Body of pancreas (tissue), 4 donors: ENCODE measurements at regions not wholly inside any gene's neighbourhood (a gene's known extent, or its start where the extent isn't known, plus 50 kb on each side); places are given as distances from the start of the nearest gene placed in this dataset.
"Not testable (repeated sequence)": the region's sequence is repeated elsewhere in the genome, so short reads cannot be mapped to it uniquely, and the experiment has no call there.

Source experiments
- ATAC-seq: fragments of 150-250 bp; one replicate; pipeline ENCODE4 v1.9.1; 2016
- DNase-seq, 4 donors: peaks; one replicate each; pipeline ENCODE4 v3.0.0-alpha.2; 2019
- H3K27ac ChIP-seq, 4 donors: fragments of 200-600 bp; sonication (generic); 1 replicate in 3 of 4; 2 replicates in 1 of 4; pipeline versions ENCODE4 v1.5.1 to v1.6.1; 2016 to 2019; ENCODE audit warnings: mild to moderate bottlenecking in 1 of 4, mixed read lengths in 1 of 4, moderate library complexity in 1 of 4
- H3K27me3 ChIP-seq, 2 donors: fragments of 200-600 bp; sonication (generic); one replicate each; pipeline ENCODE4 v1.6.0; 2016; ENCODE audit warnings: mild to moderate bottlenecking in 1 of 2
- H3K36me3 ChIP-seq, 2 donors: fragments of 200-600 bp; sonication (generic); replicated peaks in 1 of 2; 2 replicates each; pipeline ENCODE4 v1.5.1; 2016; ENCODE audit warnings: low read depth in 2 of 2; ENCODE audit not compliant: insufficient read depth in 1 of 2
- H3K4me1 ChIP-seq: fragments of 200-600 bp; sonication (generic); one replicate; pipeline ENCODE4 v1.6.0; 2016
- H3K4me3 ChIP-seq, 2 donors: fragments of 200-600 bp; sonication (generic); 1 replicate in 1 of 2; 2 replicates in 1 of 2; pipeline ENCODE4 v1.5.1; 2016 to 2019
- H3K9me3 ChIP-seq, 3 donors: fragments of 200-600 bp; sonication (generic); 1 replicate in 2 of 3; 2 replicates in 1 of 3; pipeline ENCODE4 v1.5.1; 2016
- POLR2A ChIP-seq, 3 donors: fragments of 450-650 bp; IDR thresholded peaks; one replicate each; pipeline ENCODE4 v1.6.1; 2016; ENCODE audit warnings: antibody characterized with exemption in 3 of 3, mild to moderate bottlenecking in 2 of 3
- WGBS, 2 donors: methylation state at CpG; one replicate each; pipeline ENCODE4 v1.1.5; 2017; 5-methylcytosine and 5-hydroxymethylcytosine counted together
- intact Hi-C: fragments of 100-400 bp; cut with DNase I; formaldehyde crosslinking; loops from one replicate; pipeline ENCODE4 v1.15.1; 2023
- TF ChIP-seq, protein P1 (sequence below), 7 experiments: fragments of 450-650 bp in 4 of 7; fragments of 200-600 bp in 3 of 7; sonication (generic) in 3 of 7; IDR thresholded peaks; one replicate each; pipeline ENCODE4 v1.5.1; 2016 to 2019; ENCODE audit warnings: antibody characterized with exemption in 7 of 7

DNA sequence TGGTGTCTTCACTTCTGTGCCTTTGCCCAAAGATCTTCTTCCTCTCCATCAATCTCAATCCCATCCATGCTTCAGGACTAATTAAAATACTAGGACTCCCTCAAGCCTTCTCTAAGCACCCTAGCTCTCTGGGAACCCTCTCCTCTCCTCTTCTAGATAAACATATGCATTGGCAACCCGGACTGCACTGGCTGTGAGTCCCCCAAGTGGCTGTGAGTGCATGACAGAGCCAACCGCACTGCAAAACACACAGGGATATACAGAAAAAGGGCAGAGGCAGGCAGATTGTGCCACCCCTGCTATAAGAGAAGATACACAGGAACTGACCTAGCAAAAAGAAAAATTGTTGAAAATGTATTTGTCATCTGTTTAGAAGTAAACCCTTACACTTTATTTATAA, 457.1 kb downstream of the MFSD1 start:
- intact Hi-C loops = no loop called here
- no peak overlapping the region for H3K27ac ChIP-seq
- no peaks in the 10 kb centered on the region for H3K9me3 ChIP-seq
- 46 to 51% methylated on average over 2 of the region's 2 CpGs for WGBS, 2 donors
- H3K4me1 ChIP-seq = no peaks in the 10 kb centered on the region
- no peaks in the 10 kb centered on the region for H3K36me3 ChIP-seq
- ATAC-seq = no peak
- no peak overlapping the region for H3K4me3 ChIP-seq
- DNase-seq = no peak
- no peaks in the 10 kb centered on the region for H3K27me3 ChIP-seq
- TF ChIP-seq POLR2A (IDR thresholded peaks at IDR 0.05) = no peak
- TF ChIP-seq, protein P1, sequence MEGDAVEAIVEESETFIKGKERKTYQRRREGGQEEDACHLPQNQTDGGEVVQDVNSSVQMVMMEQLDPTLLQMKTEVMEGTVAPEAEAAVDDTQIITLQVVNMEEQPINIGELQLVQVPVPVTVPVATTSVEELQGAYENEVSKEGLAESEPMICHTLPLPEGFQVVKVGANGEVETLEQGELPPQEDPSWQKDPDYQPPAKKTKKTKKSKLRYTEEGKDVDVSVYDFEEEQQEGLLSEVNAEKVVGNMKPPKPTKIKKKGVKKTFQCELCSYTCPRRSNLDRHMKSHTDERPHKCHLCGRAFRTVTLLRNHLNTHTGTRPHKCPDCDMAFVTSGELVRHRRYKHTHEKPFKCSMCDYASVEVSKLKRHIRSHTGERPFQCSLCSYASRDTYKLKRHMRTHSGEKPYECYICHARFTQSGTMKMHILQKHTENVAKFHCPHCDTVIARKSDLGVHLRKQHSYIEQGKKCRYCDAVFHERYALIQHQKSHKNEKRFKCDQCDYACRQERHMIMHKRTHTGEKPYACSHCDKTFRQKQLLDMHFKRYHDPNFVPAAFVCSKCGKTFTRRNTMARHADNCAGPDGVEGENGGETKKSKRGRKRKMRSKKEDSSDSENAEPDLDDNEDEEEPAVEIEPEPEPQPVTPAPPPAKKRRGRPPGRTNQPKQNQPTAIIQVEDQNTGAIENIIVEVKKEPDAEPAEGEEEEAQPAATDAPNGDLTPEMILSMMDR (IDR thresholded peaks at IDR 0.05) = no peak

DNA sequence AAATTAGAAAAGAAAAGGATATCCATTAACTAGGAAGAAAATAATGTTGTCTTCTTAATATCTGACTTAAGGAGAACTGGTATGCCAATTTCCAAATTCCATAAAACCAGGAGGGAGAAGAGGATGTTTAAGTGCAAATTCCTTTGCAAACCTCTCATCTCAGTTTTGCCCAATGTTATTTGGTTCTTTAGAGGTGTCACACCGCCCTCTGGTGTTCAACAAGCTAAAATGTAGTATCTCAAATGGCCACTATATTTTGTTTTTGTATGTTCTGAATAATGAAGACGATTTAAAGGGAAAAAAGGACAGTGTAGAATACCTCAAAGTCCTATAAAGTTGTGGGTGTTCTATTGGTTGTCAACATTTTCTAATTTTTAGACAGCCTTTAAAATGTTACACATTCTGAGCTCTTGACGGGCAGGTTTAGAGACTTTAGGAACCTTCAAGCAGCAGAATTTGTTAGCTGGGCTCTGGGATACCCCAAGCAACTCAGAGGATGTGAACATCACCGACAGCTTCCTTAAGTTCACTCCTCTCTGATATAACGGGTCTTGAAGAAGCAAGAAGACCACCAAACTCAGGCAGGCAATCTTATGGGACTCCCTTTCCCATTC, 458.3 kb downstream of the MFSD1 start:
- Histone ChIP-seq H3K36me3 (no peaks in the 10 kb centered on the region), H3K4me3 (no peak overlapping the region), H3K27ac (no peak overlapping the region), H3K4me1 (no peaks in the 10 kb centered on the region), H3K9me3 (no peaks in the 10 kb centered on the region), H3K27me3 (no peaks in the 10 kb centered on the region)
- no peak for TF ChIP-seq POLR2A (IDR thresholded peaks at IDR 0.05)
- TF ChIP-seq, protein P1 (IDR thresholded peaks at IDR 0.05) = peak in 6 of 7 experiments; percentile 53 to 91 (median 84)
- DNase-seq = peak; percentile 55 to 72 (median 58)
- no peak for ATAC-seq
- intact Hi-C loops = loop anchor here (5.0 to 10.0 kb wide), 2 partner anchors 413 to 545 kb away; no protein-coding TSS in a partner anchor
- 10 to 12% methylated on average over 5 of the region's 5 CpGs for WGBS, 2 donors

DNA sequence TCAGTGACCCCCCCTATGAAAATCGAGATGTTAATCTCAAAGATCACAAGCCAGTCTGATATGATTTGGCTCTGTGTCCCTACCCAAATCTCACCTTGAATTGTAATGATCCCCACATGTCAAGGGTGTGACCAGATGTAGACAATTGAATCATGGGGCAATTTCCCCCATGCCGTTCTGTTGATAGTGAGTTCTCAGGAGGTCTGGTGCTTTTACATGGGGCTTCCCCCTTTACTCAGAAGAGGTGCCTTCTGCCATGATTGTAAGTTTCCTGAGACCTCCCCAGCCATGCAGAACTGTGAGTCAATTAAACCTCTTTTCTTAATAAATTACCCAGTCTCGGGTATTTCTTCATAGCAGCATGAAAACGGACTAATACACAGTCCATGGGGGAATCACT, 459.5 kb downstream of the MFSD1 start:
- H3K36me3 ChIP-seq, H3K4me3 ChIP-seq, DNase-seq, H3K4me1 ChIP-seq, ATAC-seq, H3K27me3 ChIP-seq, H3K9me3 ChIP-seq, H3K27ac ChIP-seq: not testable (repeated sequence)
- intact Hi-C loops = loop anchor here (5.0 to 10.0 kb wide), 2 partner anchors 414 to 543 kb away; no protein-coding TSS in a partner anchor
- WGBS, 2 donors = 31 to 32% methylated on average over 4 of the region's 4 CpGs

DNA sequence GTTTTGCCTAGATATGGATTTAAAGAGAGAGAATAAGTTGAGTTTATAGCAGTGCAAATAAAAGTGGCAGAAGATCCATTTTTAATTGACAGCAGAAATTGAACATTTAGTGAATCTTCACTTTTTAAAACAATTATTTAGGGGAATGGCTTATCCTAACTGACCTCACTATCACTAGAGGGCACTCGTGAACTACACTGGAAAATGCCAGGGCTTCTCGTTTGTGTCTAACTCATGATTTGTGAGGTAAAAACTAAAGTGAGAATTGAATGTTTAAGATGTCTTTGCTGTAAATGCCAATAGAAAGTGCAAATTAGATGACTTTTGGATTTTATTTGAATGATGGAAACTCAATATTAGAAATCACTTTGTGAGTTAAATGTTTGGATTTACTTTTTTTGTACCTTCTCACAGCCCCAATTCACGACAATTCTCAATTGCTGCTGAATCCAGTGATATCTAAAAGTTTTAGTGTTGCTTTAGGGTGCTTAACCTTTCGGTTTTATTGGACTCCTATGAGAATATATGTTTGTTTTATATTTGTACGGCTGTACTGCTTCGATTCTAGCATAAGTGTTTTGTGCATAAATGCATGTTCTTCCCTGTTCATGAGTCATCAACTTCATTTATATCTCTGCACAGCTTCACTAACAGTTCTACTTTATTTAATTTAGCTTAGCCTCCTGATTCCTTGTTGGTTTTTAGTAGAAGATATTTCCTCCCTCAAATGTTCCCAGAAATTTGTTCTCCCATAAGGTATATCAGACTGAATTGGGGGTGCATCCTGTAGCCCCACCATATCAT, 462.1 kb downstream of the MFSD1 start:
- no peaks in the 10 kb centered on the region for H3K4me1 ChIP-seq
- ATAC-seq = no peak
- 28 to 31% methylated on average over 6 of the region's 6 CpGs for WGBS, 2 donors
- H3K27me3 ChIP-seq = no peaks in the 10 kb centered on the region
- intact Hi-C loops = loop anchor here (5.0 to 10.0 kb wide), 2 partner anchors 417 to 541 kb away; no protein-coding TSS in a partner anchor
- no peak overlapping the region for H3K27ac ChIP-seq
- no peak for TF ChIP-seq POLR2A (IDR thresholded peaks at IDR 0.05)
- TF ChIP-seq, protein P1 (IDR thresholded peaks at IDR 0.05) = peak; percentile 24 to 64 (median 55)
- no peaks in the 10 kb centered on the region for H3K9me3 ChIP-seq
- peak in 3 of 4 donors; percentile 15 to 27 (median 19) for DNase-seq
- no peaks in the 10 kb centered on the region for H3K36me3 ChIP-seq
- H3K4me3 ChIP-seq = no peak overlapping the region

DNA sequence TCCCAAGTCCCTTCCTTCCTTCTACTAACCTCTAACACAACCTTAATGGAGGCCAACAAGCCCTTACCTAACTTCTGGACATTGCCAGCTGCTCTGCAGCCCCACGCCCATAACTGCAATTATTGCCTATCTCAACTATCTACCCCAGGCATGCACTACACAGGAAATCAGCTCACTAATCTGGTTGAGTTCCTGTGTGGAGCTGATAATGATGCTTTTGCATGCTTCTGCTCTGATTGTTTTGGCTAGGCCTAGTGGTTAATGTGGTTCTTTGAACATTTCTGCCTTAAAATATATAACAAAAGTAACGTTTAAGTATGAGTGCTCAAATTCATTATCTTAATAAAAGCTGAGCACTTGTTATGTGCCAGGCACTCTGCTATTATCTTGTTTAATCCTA, 463.9 kb downstream of the MFSD1 start:
- Histone ChIP-seq H3K9me3 (no peaks in the 10 kb centered on the region), H3K36me3 (no peaks in the 10 kb centered on the region), H3K27ac (no peak overlapping the region), H3K4me3 (no peak overlapping the region), H3K4me1 (no peaks in the 10 kb centered on the region), H3K27me3 (no peaks in the 10 kb centered on the region)
- TF ChIP-seq POLR2A (IDR thresholded peaks at IDR 0.05) = no peak
- intact Hi-C loops = loop anchor here (10.0 kb wide), 1 partner anchor 539 kb away; no protein-coding TSS in a partner anchor
- WGBS, 2 donors = 64 to 73% methylated on average over 2 of the region's 2 CpGs
- DNase-seq (no peak), ATAC-seq (no peak)
